Transverse colon (tissue), 3 donors: ENCODE measurements at regions not wholly inside any gene's neighbourhood (a gene's known extent, or its start where the extent isn't known, plus 50 kb on each side); places are given as distances from the start of the nearest gene placed in this dataset.

Source experiments
- EP300 ChIP-seq: sonication (generic); formaldehyde crosslinking; IDR thresholded peaks from one replicate; pipeline ENCODE4 v1.6.1; 2017; ENCODE audit warnings: antibody characterized with exemption, low read depth
- POLR2A ChIP-seq: fragments of 450-650 bp; IDR thresholded peaks from one replicate; pipeline ENCODE4 v1.6.1; 2016; ENCODE audit warnings: antibody characterized with exemption, mild to moderate bottlenecking, moderate library complexity
- TF ChIP-seq, protein P1 (sequence below), 5 experiments: fragments of 200-600 bp in 3 of 5; fragments of 450-650 bp in 2 of 5; sonication (generic) in 3 of 5; IDR thresholded peaks; 1 replicate in 2 of 5; 2 replicates in 3 of 5; pipeline ENCODE4 v1.5.1; 2016 to 2017; ENCODE audit warnings: antibody characterized with exemption in 5 of 5, inconsistent platforms in 3 of 5, mild to moderate bottlenecking in 2 of 5, moderate library complexity in 1 of 5

GRCh38 chrX:140923118-140923517 lies 79.3 kb upstream of the SPANXB1 start:
- TF ChIP-seq, protein P1, sequence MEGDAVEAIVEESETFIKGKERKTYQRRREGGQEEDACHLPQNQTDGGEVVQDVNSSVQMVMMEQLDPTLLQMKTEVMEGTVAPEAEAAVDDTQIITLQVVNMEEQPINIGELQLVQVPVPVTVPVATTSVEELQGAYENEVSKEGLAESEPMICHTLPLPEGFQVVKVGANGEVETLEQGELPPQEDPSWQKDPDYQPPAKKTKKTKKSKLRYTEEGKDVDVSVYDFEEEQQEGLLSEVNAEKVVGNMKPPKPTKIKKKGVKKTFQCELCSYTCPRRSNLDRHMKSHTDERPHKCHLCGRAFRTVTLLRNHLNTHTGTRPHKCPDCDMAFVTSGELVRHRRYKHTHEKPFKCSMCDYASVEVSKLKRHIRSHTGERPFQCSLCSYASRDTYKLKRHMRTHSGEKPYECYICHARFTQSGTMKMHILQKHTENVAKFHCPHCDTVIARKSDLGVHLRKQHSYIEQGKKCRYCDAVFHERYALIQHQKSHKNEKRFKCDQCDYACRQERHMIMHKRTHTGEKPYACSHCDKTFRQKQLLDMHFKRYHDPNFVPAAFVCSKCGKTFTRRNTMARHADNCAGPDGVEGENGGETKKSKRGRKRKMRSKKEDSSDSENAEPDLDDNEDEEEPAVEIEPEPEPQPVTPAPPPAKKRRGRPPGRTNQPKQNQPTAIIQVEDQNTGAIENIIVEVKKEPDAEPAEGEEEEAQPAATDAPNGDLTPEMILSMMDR (IDR thresholded peaks at IDR 0.05): no peak
- TF ChIP-seq POLR2A: no peak
- no peak for TF ChIP-seq EP300
